ENCODE measurements at regions not wholly inside any gene's neighbourhood (a gene's known extent, or its start where the extent isn't known, plus 50 kb on each side); places are given as distances from the start of the nearest gene placed in this dataset.

DNA sequence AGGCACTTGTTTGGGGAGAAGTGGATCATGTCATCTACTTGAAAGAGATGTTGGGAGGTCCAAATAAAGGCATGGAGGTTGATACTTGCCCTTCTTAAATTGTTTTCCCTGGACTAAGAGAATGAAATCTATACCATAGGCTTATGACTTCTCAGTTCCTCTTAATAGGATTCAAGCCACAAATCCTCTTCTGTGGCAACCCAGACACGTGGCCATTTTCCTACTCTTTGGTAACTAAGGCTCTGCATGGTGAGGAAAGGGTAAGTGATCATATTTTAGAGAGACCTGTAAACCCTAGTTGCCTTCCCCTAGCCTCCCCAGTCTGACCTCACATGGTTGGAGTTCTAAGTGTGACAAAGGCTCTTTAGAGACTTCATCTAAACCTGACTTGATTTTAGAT lies 72.9 kb upstream of the CD44 start:
- DNase-seq (ENCODE audit: low spot score) = no peak
- ChIA-PET CTCF (ENCODE audit: unreplicated experiment) (no interaction called here), POLR2A (interaction anchor here (0.6 to 0.8 kb wide), 2 partner anchors 23 to 100 kb away, joined by 3 read pairs; no protein-coding TSS in a partner anchor)
- no peaks in the 10 kb centered on the region for H3K36me3 ChIP-seq (ENCODE audit: insufficient read depth, low read length)
- 0 out of 2 replicates have a peak, but pooled peaks cover 4% of the 10 kb centered on the region for H3K9me2 ChIP-seq (ENCODE audit: insufficient read depth, low read length)
- H3K9me3 ChIP-seq (ENCODE audit: low read length) = peaks cover 13% of the 10 kb centered on the region; the same call in 1 of the 2 replicates
- H3K4me2 ChIP-seq (ENCODE audit: low read length) = no peak overlapping the region
- BruUV-seq (replicated peaks) = no TSS peak
- H2AFZ ChIP-seq (ENCODE audit: low read length) = no peak overlapping the region
- no peaks in the 10 kb centered on the region for H4K20me1 ChIP-seq (ENCODE audit: insufficient read depth, low read length)
- no peaks in the 10 kb centered on the region for H3K4me1 ChIP-seq (ENCODE audit: insufficient read depth, low read length, poor library complexity, severe bottlenecking)
- TF ChIP-seq, protein P1, sequence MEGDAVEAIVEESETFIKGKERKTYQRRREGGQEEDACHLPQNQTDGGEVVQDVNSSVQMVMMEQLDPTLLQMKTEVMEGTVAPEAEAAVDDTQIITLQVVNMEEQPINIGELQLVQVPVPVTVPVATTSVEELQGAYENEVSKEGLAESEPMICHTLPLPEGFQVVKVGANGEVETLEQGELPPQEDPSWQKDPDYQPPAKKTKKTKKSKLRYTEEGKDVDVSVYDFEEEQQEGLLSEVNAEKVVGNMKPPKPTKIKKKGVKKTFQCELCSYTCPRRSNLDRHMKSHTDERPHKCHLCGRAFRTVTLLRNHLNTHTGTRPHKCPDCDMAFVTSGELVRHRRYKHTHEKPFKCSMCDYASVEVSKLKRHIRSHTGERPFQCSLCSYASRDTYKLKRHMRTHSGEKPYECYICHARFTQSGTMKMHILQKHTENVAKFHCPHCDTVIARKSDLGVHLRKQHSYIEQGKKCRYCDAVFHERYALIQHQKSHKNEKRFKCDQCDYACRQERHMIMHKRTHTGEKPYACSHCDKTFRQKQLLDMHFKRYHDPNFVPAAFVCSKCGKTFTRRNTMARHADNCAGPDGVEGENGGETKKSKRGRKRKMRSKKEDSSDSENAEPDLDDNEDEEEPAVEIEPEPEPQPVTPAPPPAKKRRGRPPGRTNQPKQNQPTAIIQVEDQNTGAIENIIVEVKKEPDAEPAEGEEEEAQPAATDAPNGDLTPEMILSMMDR (conservative IDR thresholded peaks at IDR 0.05; ENCODE audit: low read length) = no peak
- TF ChIP-seq EZH2phosphoT487 (IDR thresholded peaks at IDR 0.05; ENCODE audit: borderline replicate concordance, low read depth, low read length) = no peak
- no peaks in the 10 kb centered on the region for H3K79me2 ChIP-seq (ENCODE audit: insufficient read depth, low read depth, low read length)
- H3K27ac ChIP-seq (ENCODE audit: low read depth, low read length, poor library complexity, severe bottlenecking) = no peak overlapping the region
- no peak overlapping the region for H3K4me3 ChIP-seq (ENCODE audit: low read depth, low read length, poor library complexity, severe bottlenecking)
- intact Hi-C loops (cut with micrococcal nuclease; ENCODE audit: unreplicated experiment) = no loop called here

DNA sequence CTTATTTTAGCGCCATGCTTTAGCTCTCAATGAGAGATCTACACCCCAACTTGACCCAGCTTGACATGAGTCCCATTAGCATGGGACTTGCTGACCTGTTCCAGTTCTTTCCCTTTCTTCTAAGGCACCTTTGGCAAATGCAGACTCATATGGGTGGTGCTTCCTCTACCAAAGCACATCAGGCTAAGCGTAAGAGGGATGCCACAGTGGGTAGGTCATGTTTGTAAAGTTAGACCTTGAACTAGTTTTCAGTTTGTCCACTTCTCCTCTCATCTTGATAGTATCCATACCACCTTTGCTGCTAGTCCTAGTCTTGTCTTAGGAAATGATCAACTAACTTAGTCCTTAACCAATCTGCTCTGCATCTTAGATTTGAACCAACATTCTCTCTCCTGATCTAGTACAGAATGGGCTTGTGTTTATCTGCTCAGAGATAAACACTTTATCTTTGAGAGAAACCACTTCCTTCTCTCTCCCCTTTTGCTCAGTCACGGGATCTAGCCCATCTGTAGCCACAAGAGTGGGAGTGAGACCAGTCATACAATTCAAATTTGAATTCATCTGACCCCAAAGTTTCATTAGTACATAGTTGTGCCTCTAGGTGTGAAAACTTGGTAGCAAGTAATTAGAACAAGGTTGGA lies 72.1 kb upstream of the CD44 start:
- Histone ChIP-seq H3K9me3 (ENCODE audit: low read length) (peaks cover 13% of the 10 kb centered on the region; the same call in 1 of the 2 replicates), H3K9me2 (ENCODE audit: insufficient read depth, low read length) (0 out of 2 replicates have a peak, but pooled peaks cover 4% of the 10 kb centered on the region), H3K4me2 (ENCODE audit: low read length) (no peak overlapping the region), H2AFZ (ENCODE audit: low read length) (no peak overlapping the region), H3K27ac (ENCODE audit: low read depth, low read length, poor library complexity, severe bottlenecking) (no peak overlapping the region), H3K4me1 (ENCODE audit: insufficient read depth, low read length, poor library complexity, severe bottlenecking) (no peaks in the 10 kb centered on the region), H3K36me3 (ENCODE audit: insufficient read depth, low read length) (no peaks in the 10 kb centered on the region), H3K4me3 (ENCODE audit: low read depth, low read length, poor library complexity, severe bottlenecking) (no peak overlapping the region), H4K20me1 (ENCODE audit: insufficient read depth, low read length) (no peaks in the 10 kb centered on the region), H3K79me2 (ENCODE audit: insufficient read depth, low read depth, low read length) (no peaks in the 10 kb centered on the region)
- TF ChIP-seq, protein P1 (conservative IDR thresholded peaks at IDR 0.05; ENCODE audit: low read length) = no peak
- no peak for TF ChIP-seq EZH2phosphoT487 (IDR thresholded peaks at IDR 0.05; ENCODE audit: borderline replicate concordance, low read depth, low read length)
- ChIA-PET POLR2A (no interaction called here), CTCF (ENCODE audit: unreplicated experiment) (no interaction called here)
- DNase-seq (ENCODE audit: low spot score) = no peak
- intact Hi-C loops (cut with micrococcal nuclease; ENCODE audit: unreplicated experiment) = no loop called here
- BruUV-seq (replicated peaks) = no TSS peak

DNA sequence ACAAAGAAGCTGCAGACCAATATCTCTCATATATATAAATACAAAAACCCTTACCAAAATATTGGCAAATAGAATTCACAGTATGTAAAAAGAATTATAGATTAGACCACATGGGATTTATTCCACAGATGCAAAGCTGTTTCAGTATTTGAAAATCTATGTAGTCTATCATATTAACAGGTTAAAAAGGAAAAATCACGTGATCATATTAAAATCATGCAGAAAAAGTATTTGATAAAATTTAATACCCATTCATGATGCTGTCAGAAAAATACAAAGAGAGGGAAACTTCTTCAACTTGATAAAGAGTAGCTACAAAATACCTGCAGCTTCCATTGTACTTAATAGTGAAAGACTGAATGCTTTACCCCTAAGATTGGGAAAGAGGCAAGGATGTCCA lies 67.2 kb upstream of the CD44 start:
- ChIA-PET POLR2A (interaction anchor here (0.7 to 1.8 kb wide), 5 partner anchors 8 to 24 kb away, joined by 3 to 6 read pairs (median 5); no protein-coding TSS in a partner anchor), CTCF (ENCODE audit: unreplicated experiment) (interaction anchor here (1.1 kb wide), 1 partner anchor 166 kb away, joined by 3 read pairs; no protein-coding TSS in a partner anchor)
- H4K20me1 ChIP-seq (ENCODE audit: insufficient read depth, low read length) = no peaks in the 10 kb centered on the region
- no TSS peak for BruUV-seq (replicated peaks)
- H3K79me2 ChIP-seq (ENCODE audit: insufficient read depth, low read depth, low read length) = no peaks in the 10 kb centered on the region
- H3K9me3 ChIP-seq (ENCODE audit: low read length) = peaks cover 13% of the 10 kb centered on the region; the same call in 1 of the 2 replicates
- no peaks in the 10 kb centered on the region for H3K36me3 ChIP-seq (ENCODE audit: insufficient read depth, low read length)
- intact Hi-C loops (cut with micrococcal nuclease; ENCODE audit: unreplicated experiment) = no loop called here
- no peak overlapping the region for H2AFZ ChIP-seq (ENCODE audit: low read length)
- H3K4me3 ChIP-seq (ENCODE audit: low read depth, low read length, poor library complexity, severe bottlenecking) = no peak overlapping the region
- DNase-seq (ENCODE audit: low spot score) = no peak
- no peak overlapping the region for H3K4me2 ChIP-seq (ENCODE audit: low read length)
- TF ChIP-seq, protein P1 (conservative IDR thresholded peaks at IDR 0.05; ENCODE audit: low read length) = no peak
- TF ChIP-seq EZH2phosphoT487 (IDR thresholded peaks at IDR 0.05; ENCODE audit: borderline replicate concordance, low read depth, low read length) = no peak
- H3K27ac ChIP-seq (ENCODE audit: low read depth, low read length, poor library complexity, severe bottlenecking) = no peak overlapping the region
- H3K9me2 ChIP-seq (ENCODE audit: insufficient read depth, low read length) = 0 out of 2 replicates have a peak, but pooled peaks cover 4% of the 10 kb centered on the region
- H3K4me1 ChIP-seq (ENCODE audit: insufficient read depth, low read length, poor library complexity, severe bottlenecking) = peaks cover 10% of the 10 kb centered on the region
